ENCODE measurements at regions not wholly inside any gene's neighbourhood (a gene's known extent, or its start where the extent isn't known, plus 50 kb on each side); places are given as distances from the start of the nearest gene placed in this dataset.

GRCh38 chr2:198604599-198604998, 800.2 kb downstream of the PLCL1 start:
- no peak for TF ChIP-seq POLR2A (IDR thresholded peaks at IDR 0.05)
- no peak for TF ChIP-seq CTCF (IDR thresholded peaks at IDR 0.05)
